Head of caudate nucleus (tissue), 42 donors: ENCODE measurements at regions not wholly inside any gene's neighbourhood (a gene's known extent, or its start where the extent isn't known, plus 50 kb on each side); places are given as distances from the start of the nearest gene placed in this dataset.

Experiments used
- DNase-seq, 42 donors: peaks; one replicate each; pipeline versions ENCODE4 v3.0.0 to v3.0.0-alpha.2; 2020 to 2021; ENCODE audit warnings: mixed read lengths in 7 of 42
- intact Hi-C: fragments of 100-400 bp; cut with DNase I; formaldehyde crosslinking; loops from one replicate; pipeline ENCODE4 v1.15.0; 2022

- DNase-seq, result no peak
- intact Hi-C loops, result no loop called here
Observed at GRCh38 chr19:13574933-13575332, 68.7 kb upstream of the CACNA1A start.

- intact Hi-C loops, result no loop called here
- DNase-seq, result peak in 3 of 42 donors; percentile 3 to 44 (median 43)
Observed at GRCh38 chr19:13573056-13573667, 66.9 kb upstream of the CACNA1A start.

GRCh38 chr19:13561461-13561860, 55.2 kb upstream of the CACNA1A start:
- intact Hi-C loops, result no loop called here
- no peak for DNase-seq

- intact Hi-C loops, result no loop called here
- DNase-seq, result peak in 9 of 42 donors; percentile 7 to 49 (median 15)
Observed at GRCh38 chr19:13557756-13558398, 51.6 kb upstream of the CACNA1A start.

- peak in 12 of 42 donors; percentile 4 to 44 (median 16) for DNase-seq
- intact Hi-C loops, result no loop called here
Observed at GRCh38 chr19:13556552-13556951, 50.3 kb upstream of the CACNA1A start.
